HG02571 (cell line): ENCODE measurements at regions not wholly inside any gene's neighbourhood (a gene's known extent, or its start where the extent isn't known, plus 50 kb on each side); places are given as distances from the start of the nearest gene placed in this dataset.

ENCODE experiments used
- ATAC-seq: cut with Tn5 transposase; IDR thresholded peaks from one replicate; pipeline ENCODE4 v1.9.1; 2021; ENCODE audit warnings: mild to moderate bottlenecking, moderate library complexity; ENCODE audit not compliant: unreplicated experiment

DNA sequence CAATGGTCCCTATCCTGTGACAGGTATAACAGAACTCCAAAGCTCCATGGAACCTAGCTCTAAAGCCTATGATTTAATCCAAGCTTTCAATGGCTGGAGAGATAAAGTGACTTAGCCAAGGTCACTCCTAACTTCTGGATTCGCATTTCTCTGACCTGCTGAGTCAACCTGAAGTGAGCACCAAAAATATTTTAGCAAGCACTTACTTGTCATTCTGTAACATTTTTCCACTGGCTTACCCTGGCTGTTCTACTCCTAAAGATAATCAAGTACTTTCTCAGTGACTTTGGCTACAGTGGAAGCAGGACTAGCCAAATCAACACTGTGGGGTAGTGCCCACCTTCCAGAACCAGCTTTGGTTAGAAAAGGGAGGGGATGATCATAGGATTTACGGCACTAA is 188.3 kb downstream of the OGFRL1 start:
- no peak for ATAC-seq

DNA sequence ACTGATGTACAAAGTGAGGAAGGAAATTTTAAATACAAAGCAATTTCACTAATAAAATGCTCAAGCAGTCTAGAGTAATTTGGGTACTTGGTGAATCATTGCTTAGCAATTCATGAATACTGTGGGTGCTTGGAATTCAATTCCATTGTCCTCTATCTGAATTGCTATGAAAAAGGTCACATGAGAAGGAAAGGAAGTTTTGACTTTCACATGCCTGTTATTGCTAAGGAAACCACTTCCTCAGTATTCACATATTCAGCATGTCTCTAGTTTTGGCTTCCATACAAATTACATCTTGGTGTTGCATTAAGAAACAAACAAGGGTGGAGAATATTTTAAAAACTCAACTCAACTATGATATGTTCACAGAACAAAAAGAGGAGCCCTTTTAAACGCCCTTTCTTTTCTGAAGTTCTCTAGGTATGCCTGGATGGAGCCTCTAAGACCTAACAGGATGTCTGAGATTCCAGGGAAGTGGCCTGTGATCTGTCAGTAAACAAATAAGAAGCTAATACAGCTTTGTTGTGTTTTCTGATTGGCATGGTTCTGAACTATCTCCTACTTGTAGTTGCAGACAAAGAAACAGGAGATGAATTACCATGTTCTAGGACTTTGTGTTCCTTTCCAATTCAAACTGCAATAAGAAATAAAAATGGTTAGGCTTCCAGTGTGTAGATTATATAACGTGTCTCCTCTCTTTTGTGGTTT is 190.4 kb downstream of the OGFRL1 start:
- no peak for ATAC-seq

- no peak for ATAC-seq
Observed at GRCh38 chr6:71480577-71480976, 192.0 kb downstream of the OGFRL1 start.

DNA sequence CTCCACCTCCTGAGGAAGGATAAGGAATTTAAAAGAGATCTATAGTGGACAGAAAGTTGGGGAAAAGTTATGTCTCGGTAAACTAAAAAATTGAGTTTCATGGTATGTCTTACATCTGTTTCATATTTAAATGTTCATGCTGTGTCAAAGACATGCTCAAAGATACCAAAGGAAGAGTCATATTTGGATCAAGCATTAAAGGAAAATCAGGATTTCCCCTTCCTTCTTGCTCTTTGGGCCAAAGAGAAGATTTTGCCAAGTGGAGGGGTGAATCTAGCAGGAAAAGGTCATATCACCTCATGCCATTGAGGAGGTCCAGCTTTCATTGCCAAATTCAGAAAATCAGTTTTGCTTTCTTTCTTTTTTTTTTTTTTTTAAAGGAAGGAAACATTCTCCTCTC is 192.4 kb downstream of the OGFRL1 start:
- ATAC-seq = no peak

DNA sequence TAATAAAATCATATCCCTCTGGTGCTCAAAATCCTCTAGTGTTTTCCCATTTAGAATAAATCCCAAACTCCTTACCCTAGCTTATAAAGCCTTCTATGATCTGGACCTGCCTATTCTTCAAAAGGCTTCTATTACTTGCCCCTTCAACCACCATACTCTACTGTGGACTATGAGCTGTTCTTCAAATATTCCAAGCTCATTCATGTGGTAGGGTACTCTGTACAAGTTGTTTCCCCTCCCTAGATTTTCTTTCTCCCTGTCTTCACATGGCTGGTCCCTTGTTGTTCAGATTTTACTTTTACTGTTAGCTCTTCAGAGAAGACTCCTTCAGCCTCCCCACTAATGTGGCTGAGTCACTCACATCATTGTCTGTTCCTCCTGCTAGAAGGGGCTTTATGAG is 193.2 kb downstream of the OGFRL1 start:
- no peak for ATAC-seq

GRCh38 chr6:71482742-71483141 is 194.1 kb downstream of the OGFRL1 start:
- no peak for ATAC-seq

- no peak for ATAC-seq
Observed at GRCh38 chr6:71486461-71486860, 197.8 kb downstream of the OGFRL1 start.

- ATAC-seq = peak; percentile 44
Observed at GRCh38 chr6:71488186-71488585, 199.6 kb downstream of the OGFRL1 start.

DNA sequence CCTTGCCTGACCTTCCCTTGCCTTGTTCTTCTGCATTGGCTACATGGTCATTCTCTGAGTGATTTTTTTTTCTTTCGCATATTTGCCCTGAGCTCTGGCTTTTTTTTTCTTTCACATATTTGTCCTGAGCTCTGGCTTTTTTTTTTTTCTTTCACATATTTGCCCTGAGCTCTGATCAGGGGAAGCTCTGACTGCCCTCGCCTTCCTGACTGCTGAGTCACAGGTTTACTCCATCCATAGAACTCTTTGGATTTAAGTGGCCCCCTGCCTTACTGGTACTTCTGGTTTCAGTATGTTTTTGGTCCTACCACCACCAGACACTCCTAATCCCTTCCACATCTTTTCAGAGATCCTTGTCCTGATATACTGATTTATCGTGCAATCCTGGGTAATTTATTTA is 201.1 kb downstream of the OGFRL1 start:
- ATAC-seq = no peak

DNA sequence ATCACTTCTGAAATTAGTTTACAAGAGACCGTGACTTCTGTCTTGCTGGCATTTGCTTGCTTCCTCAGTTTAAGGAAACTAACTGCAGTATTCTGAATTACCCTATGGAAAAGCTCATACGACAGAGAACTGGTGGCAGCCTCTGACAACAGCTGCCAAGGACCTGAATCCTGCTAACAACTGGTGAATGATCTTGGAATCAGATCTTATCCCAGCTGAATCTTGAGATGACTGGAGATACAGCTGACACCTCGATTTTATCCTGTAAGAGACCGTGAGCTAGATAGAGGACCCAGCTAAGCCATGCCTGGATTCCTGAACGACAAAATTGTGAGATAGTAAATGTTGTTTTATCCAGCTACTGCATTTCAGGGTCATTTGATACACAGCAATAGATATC is 202.3 kb downstream of the OGFRL1 start:
- ATAC-seq = no peak

DNA sequence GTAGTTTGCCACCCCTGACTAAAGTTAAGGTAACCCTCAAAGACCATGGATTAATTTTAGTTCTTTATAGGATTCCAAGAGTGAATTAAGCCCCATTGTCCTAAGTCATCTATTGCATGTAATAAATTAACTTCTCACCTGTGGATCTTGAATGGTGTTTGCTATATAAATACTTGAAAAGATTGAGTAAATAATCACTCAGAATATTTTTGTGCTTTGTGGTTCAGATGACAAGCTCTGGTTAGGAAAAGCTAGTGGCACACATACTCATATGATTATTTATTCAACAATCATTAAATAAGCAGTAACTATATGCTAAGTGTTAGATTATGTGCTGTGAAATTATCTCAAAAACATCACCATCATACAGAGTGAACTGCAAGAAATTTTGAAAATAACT is 203.2 kb downstream of the OGFRL1 start:
- no peak for ATAC-seq

- no peak for ATAC-seq
Observed at GRCh38 chr6:71492668-71493067, 204.1 kb downstream of the OGFRL1 start.

GRCh38 chr6:71496018-71496721 is 207.6 kb downstream of the OGFRL1 start:
- ATAC-seq = peak; percentile 100

DNA sequence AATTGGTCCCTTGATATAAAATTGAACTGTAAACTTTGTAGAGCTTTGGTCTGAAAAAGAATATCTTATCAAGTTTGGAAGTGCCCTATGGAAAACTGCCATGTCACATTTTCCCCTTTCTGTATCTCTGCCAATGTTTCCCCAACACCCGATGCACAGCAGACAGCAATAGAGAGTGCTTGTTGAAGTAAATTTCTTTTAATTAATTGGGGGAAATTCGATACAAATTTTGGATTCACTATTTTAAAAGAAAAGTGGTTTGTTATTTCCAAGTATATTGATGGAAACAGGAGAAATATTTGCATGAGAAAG is 208.1 kb downstream of the OGFRL1 start:
- ATAC-seq = no peak

DNA sequence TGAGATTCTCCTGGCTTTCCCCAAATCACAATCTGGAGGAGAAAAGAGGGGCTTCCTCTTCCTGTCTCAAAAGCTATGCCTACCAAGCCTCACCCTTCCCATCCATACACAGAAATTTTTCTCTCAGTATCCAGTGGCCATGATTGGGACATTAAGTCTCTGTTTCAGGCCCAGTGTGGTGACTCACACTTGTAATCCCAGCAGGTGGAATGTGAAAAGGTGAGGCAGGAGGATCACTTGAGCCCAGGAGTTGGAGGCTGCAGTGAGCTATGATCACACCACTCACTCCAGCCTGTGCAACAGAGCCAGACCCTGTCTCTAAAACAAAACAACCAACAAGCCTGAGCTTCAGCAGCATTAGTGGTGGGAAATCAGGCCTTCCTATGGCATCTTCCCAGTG is 210.0 kb downstream of the OGFRL1 start:
- no peak for ATAC-seq

DNA sequence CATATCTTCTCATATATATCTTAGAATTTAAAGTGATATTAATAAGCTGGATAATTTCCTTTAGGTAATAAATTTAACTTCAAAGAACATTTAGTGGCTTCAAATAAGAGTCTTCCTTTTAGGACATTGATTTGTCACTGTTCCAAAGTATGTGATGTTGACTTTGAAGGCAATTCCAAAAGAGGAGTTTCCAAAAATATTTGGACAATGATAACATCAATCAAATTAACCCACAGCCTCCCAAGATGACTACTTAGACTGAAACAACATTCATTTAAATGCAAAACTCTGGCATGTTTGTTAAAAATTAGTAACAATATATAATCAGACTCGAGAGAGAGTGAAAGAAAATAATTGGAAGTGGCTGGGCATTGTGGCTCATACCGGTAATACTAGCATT is 211.1 kb downstream of the OGFRL1 start:
- no peak for ATAC-seq

DNA sequence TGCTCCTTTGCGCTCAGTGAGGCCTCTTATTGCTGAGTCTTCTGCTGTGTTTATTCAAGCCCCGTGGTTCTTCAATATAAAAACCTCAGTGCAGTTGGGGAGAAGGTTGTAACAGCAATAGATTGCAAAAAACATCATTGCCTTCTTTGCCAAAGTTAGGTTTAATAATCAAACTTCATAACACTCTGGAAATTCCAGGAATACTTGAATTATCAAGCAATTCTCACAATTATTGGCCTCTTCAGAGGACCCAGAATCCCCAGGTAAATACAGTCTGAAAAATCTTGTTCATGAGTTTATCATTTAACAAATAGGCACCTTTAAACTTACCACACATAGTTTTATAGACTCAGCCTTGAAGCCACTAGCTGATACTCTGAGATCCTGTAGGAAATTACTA is 213.6 kb downstream of the OGFRL1 start:
- ATAC-seq = no peak

DNA sequence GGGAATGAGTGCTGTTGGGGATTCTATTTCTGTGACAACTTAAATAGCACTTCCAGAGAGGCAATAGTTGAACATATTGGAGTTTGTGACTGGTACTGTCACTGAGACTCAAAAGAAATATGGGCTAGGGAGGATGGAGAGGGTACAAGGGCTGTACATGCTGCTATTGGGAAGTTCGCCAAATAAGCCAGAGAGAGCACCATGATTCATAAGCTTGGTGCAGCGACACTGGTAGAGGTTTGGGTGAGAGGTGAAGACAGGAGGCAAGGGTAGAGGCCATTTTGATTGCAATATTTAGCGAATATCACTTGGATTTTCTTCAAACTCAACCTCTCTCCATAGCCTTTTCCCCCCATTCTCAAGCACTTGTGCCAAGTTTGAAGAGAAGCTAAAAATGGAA is 214.3 kb downstream of the OGFRL1 start:
- ATAC-seq = no peak

DNA sequence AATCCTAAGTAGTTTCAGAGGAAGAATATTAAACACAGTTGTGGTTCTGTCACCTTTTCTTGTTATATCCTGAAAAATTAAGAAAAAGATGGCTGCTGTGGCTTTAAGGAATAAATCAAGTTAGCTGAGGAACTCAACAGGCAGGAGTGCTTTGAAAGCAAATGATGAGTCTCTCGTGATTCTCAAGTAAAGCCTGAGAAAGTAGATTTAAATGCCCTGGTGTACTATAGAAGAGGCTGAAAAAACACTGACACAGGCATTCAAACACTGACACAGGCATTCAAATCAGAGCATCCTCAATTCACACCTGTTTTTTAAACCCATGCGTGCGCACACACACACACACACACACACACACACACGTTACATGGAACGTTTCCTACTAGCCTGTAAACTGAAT is 218.6 kb downstream of the OGFRL1 start:
- ATAC-seq = no peak

GRCh38 chr6:71509191-71510005 is 220.8 kb downstream of the OGFRL1 start:
- no peak for ATAC-seq

GRCh38 chr6:71510057-71510713 is 221.6 kb downstream of the OGFRL1 start:
- peak; percentile 89 for ATAC-seq

- no peak for ATAC-seq
Observed at GRCh38 chr6:71510856-71511255, 222.2 kb downstream of the OGFRL1 start.
